Chondrocyte (in vitro differentiated cells): ENCODE measurements at regions not wholly inside any gene's neighbourhood (a gene's known extent, or its start where the extent isn't known, plus 50 kb on each side); places are given as distances from the start of the nearest gene placed in this dataset.

ENCODE experiments used
- DNase-seq: peaks from one replicate; pipeline ENCODE4 v3.0.0; 2021; ENCODE audit warnings: mixed read lengths, low spot score
- H3K27ac Mint-ChIP-seq: one replicate; pipeline ENCODE4 v1.8.0; 2021; ENCODE audit warnings: mild to moderate bottlenecking, moderate library complexity, mixed read lengths; ENCODE audit not compliant: unreplicated experiment
- H3K27me3 Mint-ChIP-seq: 2 replicates; pipeline ENCODE4 v1.8.0; 2021; ENCODE audit warnings: low read depth, mixed read lengths
- H3K36me3 Mint-ChIP-seq: 2 replicates; pipeline ENCODE4 v1.8.0; 2021; ENCODE audit warnings: low read depth, mixed read lengths
- H3K4me1 Mint-ChIP-seq: 2 replicates; pipeline ENCODE4 v1.8.0; 2021; ENCODE audit warnings: low read depth, mild to moderate bottlenecking, mixed read lengths
- H3K4me3 Mint-ChIP-seq: one replicate; pipeline ENCODE4 v1.8.0; 2021; ENCODE audit warnings: mild to moderate bottlenecking, moderate library complexity, mixed read lengths; ENCODE audit not compliant: unreplicated experiment
- H3K9me3 Mint-ChIP-seq: 2 replicates; pipeline ENCODE4 v1.8.0; 2021; ENCODE audit warnings: low read depth, mixed read lengths
- CTCF ChIP-seq: fragments of 200-600 bp; sonication (generic); IDR thresholded peaks from 2 replicates; pipeline ENCODE4 v1.5.0; 2021; ENCODE audit warnings: antibody characterized with exemption, mild to moderate bottlenecking, moderate library complexity

GRCh38 chr6:153767127-153767526, 271.9 kb upstream of the OPRM1 start:
- peaks cover 11% of the 10 kb centered on the region for H3K4me1 Mint-ChIP-seq
- H3K4me3 Mint-ChIP-seq, result no peak overlapping the region
- DNase-seq, result no peak
- H3K27ac Mint-ChIP-seq, result no peak overlapping the region
- no peaks in the 10 kb centered on the region for H3K36me3 Mint-ChIP-seq
- TF ChIP-seq CTCF, result no peak
- peaks cover 2% of the 10 kb centered on the region for H3K27me3 Mint-ChIP-seq
- H3K9me3 Mint-ChIP-seq, result no peaks in the 10 kb centered on the region

DNA sequence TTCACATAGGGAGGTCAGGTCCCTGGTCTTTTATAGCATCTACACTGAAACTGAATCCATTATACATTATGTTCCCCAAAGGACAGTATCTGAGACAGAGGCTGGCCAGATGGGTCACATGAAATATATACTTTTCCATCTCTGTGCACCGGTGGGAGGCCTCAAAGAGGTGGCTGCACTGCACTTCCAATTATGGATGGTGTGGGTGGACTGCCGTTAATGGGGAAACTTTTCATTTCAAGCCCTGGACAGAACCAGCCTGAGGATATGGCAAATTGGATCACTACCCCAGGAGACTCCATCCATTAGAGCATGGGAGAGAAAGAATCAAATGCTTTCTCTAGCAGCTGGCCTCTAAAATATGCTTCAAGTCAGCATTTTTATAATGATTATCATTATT, 280.5 kb upstream of the OPRM1 start:
- no peaks in the 10 kb centered on the region for H3K27me3 Mint-ChIP-seq
- no peaks in the 10 kb centered on the region for H3K36me3 Mint-ChIP-seq
- H3K4me1 Mint-ChIP-seq, result no peaks in the 10 kb centered on the region
- no peak overlapping the region for H3K4me3 Mint-ChIP-seq
- H3K27ac Mint-ChIP-seq, result no peak overlapping the region
- DNase-seq, result no peak
- TF ChIP-seq CTCF, result no peak
- no peaks in the 10 kb centered on the region for H3K9me3 Mint-ChIP-seq

- Mint-ChIP-seq H3K4me3 (no peak overlapping the region), H3K9me3 (peaks cover 7% of the 10 kb centered on the region), H3K27me3 (no peaks in the 10 kb centered on the region), H3K36me3 (no peaks in the 10 kb centered on the region), H3K27ac (no peak overlapping the region), H3K4me1 (no peaks in the 10 kb centered on the region)
- no peak for DNase-seq
- TF ChIP-seq CTCF, result no peak
Measured at GRCh38 chr6:153735761-153736160, 303.3 kb upstream of the OPRM1 start.

DNA sequence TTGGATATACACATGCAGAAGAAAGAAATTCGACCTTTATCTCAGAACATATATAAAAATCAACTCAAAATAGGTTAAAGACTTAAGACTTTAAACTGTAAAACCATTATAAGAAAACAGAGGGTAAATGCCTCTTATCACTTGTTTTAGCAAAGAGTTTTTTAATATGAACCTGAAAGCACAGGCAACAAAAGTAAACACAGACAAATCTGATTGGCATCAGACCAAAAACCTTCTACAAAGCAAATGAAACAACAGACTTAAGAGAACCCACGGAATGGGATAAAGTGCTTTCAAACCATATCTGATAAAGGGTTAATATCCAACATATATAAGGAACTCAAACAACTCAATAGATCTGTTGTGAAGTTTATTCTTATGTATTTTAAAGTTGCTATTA, 309.9 kb upstream of the OPRM1 start:
- Mint-ChIP-seq H3K4me3 (no peak overlapping the region), H3K9me3 (peaks cover 8% of the 10 kb centered on the region), H3K27ac (no peak overlapping the region), H3K27me3 (no peaks in the 10 kb centered on the region), H3K36me3 (no peaks in the 10 kb centered on the region), H3K4me1 (peaks cover 7% of the 10 kb centered on the region)
- no peak for DNase-seq
- no peak for TF ChIP-seq CTCF

DNA sequence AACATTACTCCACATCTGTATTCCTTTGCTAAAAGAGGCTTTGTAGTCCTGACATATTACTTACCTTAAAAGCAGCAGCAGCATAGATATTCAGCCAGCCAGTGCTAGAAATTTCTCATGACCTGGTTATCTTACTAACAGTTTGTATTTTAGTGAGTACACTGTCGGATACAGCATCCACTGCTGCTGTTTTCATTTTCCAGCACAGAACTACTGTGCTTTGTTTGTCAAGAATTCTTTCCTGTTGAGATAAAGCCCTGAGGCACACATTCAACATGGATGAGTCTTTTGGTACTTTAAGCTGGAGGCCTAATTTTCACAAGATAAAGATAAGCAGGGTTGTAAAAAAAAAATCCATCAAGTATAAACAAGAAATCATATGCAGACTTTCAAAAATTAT, 311.2 kb upstream of the OPRM1 start:
- H3K36me3 Mint-ChIP-seq, result no peaks in the 10 kb centered on the region
- peaks cover 8% of the 10 kb centered on the region for H3K9me3 Mint-ChIP-seq
- no peak for DNase-seq
- no peak overlapping the region for H3K4me3 Mint-ChIP-seq
- H3K4me1 Mint-ChIP-seq, result peaks cover 7% of the 10 kb centered on the region
- no peaks in the 10 kb centered on the region for H3K27me3 Mint-ChIP-seq
- TF ChIP-seq CTCF, result no peak
- no peak overlapping the region for H3K27ac Mint-ChIP-seq
